Cardiac muscle cell (in vitro differentiated cells and primary cell): ENCODE measurements at regions not wholly inside any gene's neighbourhood (a gene's known extent, or its start where the extent isn't known, plus 50 kb on each side); places are given as distances from the start of the nearest gene placed in this dataset.

ENCODE experiments used
- DNase-seq, 2 donors: peaks; one replicate each; pipeline versions ENCODE4 v3.0.0 to v3.0.0-alpha.2; 2010 to 2017; ENCODE audit warnings: low read depth in 1 of 2, low spot score in 1 of 2
- H3K27ac ChIP-seq: fragments of 200-600 bp; sonication (generic); 2 replicates; pipeline ENCODE4 v1.5.1; 2016
- H3K27me3 ChIP-seq: fragments of 200-600 bp; sonication (generic); 2 replicates; pipeline ENCODE4 v1.6.0; 2016; ENCODE audit warnings: control low read depth
- H3K36me3 ChIP-seq: fragments of 200-600 bp; sonication (generic); 2 replicates; pipeline ENCODE4 v1.5.1; 2016; ENCODE audit warnings: control low read depth
- H3K4me1 ChIP-seq: fragments of 200-600 bp; sonication (generic); 2 replicates; pipeline ENCODE4 v1.8.1; 2017; ENCODE audit warnings: low read depth, mild to moderate bottlenecking, mixed run types
- H3K4me3 ChIP-seq: fragments of 200-600 bp; sonication (generic); 2 replicates; pipeline ENCODE4 v1.5.1; 2016; ENCODE audit warnings: mild to moderate bottlenecking
- H3K9me3 ChIP-seq: fragments of 200-600 bp; sonication (generic); 2 replicates; pipeline ENCODE4 v1.5.1; 2017; ENCODE audit warnings: low read depth, mild to moderate bottlenecking, control low read depth
- TF ChIP-seq, protein P1 (sequence below): IDR thresholded peaks from 2 replicates; pipeline ENCODE4 v1.5.1; 2012; ENCODE audit warnings: low read depth, mild to moderate bottlenecking, low read length

DNA sequence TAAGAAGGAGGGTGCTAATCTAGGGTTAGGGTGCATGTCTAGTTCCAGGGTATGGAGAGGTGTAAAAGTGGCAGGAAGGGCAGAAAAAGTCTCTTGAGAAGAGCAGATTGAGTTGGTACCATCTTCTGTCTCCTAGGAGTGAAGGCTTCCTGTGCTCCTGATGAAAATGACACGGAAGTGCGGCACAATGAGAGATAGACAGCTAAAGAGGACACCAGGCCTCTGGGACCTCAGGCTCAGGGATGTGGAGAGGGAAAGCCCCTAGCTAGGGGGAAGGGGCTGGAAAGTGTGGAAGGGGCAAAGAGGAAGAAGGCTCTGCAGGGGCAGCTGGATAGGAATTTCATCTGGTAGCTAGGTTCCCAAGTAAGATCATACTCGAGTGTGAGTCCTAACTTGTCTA is 498.3 kb upstream of the EEF2KMT start:
- Histone ChIP-seq H3K9me3 (no peaks in the 10 kb centered on the region), H3K27me3 (no peaks in the 10 kb centered on the region), H3K27ac (no peak overlapping the region), H3K4me1 (no peaks in the 10 kb centered on the region), H3K36me3 (no peaks in the 10 kb centered on the region), H3K4me3 (no peak overlapping the region)
- TF ChIP-seq, protein P1, sequence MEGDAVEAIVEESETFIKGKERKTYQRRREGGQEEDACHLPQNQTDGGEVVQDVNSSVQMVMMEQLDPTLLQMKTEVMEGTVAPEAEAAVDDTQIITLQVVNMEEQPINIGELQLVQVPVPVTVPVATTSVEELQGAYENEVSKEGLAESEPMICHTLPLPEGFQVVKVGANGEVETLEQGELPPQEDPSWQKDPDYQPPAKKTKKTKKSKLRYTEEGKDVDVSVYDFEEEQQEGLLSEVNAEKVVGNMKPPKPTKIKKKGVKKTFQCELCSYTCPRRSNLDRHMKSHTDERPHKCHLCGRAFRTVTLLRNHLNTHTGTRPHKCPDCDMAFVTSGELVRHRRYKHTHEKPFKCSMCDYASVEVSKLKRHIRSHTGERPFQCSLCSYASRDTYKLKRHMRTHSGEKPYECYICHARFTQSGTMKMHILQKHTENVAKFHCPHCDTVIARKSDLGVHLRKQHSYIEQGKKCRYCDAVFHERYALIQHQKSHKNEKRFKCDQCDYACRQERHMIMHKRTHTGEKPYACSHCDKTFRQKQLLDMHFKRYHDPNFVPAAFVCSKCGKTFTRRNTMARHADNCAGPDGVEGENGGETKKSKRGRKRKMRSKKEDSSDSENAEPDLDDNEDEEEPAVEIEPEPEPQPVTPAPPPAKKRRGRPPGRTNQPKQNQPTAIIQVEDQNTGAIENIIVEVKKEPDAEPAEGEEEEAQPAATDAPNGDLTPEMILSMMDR: no peak
- no peak for DNase-seq

DNA sequence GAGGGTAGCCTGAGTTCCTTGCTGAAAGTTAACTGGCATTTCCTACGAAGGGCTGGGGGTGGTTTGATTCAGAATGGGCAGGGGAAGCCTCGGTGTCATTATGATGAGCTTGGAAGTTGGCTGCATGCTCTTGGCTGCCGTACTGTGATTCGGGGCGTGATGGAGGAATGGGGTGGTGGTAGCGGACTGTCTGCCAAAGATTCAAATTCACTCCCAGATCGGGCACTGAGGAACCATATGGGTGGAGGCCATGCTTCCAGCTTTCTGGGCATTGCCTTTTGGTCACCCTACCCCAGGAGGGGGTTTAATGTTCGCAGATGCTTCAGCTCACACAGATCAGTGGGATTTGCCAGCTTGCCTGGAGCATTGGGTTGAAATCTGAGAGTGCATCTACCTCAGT is 492.8 kb upstream of the EEF2KMT start:
- H3K27me3 ChIP-seq: no peaks in the 10 kb centered on the region
- DNase-seq: no peak
- H3K27ac ChIP-seq: no peak overlapping the region
- TF ChIP-seq, protein P1: no peak
- H3K9me3 ChIP-seq: no peaks in the 10 kb centered on the region
- no peaks in the 10 kb centered on the region for H3K36me3 ChIP-seq
- H3K4me1 ChIP-seq: no peaks in the 10 kb centered on the region
- H3K4me3 ChIP-seq: no peak overlapping the region

DNA sequence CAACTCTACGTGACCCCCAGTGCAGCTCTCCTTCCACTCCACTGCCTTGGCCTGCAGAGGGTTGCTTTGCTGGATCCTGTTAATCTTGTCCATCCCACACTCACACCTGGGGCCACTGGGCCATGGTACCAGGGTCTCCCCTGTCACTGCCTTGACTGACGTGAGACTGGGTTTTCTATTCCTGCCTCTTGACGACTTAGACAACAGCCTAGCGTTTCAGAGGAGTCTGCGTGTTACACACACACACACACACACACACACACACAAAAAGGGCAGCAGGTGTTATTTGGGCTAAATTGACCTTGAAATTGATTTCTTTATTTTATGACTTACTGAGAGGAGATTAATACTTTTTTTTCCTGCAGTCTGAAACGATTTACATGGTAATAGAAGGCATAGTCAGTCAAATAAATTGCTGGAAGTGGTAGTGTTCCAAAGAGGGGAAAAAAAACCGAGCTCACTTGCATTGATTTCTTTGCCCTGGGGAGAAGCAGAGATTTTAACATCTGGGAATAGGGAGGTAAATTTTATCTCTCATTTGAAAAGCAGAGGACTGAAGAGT is 492.3 kb upstream of the EEF2KMT start:
- no peak for DNase-seq
- Histone ChIP-seq H3K27me3 (no peaks in the 10 kb centered on the region), H3K4me1 (no peaks in the 10 kb centered on the region), H3K36me3 (no peaks in the 10 kb centered on the region), H3K9me3 (no peaks in the 10 kb centered on the region), H3K4me3 (no peak overlapping the region), H3K27ac (no peak overlapping the region)
- TF ChIP-seq, protein P1: no peak

DNA sequence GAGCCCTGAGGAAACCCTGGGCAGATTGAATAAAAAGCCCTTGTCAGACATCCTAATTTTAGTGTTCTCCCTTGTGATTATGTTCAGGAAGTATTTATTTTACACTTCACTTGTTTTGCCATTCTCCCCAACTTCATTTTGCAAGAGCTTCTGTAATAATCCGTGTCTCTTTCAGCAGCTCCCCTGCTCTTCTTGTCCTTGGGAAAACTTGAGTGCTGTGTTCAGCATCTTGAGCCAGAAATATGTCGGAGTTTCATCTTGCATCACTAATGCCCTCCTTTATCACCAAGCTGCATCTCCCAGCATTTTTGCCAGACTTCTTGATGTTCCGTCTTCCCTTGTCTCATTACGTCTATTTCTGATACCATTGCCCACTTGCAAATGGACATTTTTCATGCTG is 486.5 kb upstream of the EEF2KMT start:
- Histone ChIP-seq H3K36me3 (no peaks in the 10 kb centered on the region), H3K4me1 (no peaks in the 10 kb centered on the region), H3K27ac (no peak overlapping the region), H3K27me3 (peaks cover 11% of the 10 kb centered on the region), H3K9me3 (no peaks in the 10 kb centered on the region), H3K4me3 (no peak overlapping the region)
- TF ChIP-seq, protein P1: no peak
- no peak for DNase-seq

DNA sequence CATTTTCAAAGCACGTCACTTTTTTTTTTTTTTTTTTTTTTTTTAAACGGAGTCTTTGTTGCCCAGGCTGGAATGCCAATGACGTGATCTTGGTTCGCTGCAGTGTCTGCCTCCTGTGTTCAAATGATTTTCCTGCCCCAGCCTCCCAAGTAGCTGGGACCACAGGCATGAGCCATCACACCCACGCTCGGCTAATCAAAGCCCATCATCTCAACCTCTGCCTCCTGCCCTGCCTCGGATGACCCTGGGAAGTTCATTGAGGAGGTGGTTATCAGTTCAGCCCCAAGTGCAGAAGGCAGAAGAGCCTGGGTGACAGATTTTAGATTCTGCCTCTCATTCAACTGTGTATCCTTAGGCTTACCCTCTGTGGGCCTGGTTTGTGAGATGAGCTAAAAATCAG is 484.9 kb upstream of the EEF2KMT start:
- DNase-seq: no peak
- Histone ChIP-seq H3K27me3 (peaks cover 11% of the 10 kb centered on the region), H3K27ac (no peak overlapping the region), H3K36me3 (no peaks in the 10 kb centered on the region), H3K9me3 (no peaks in the 10 kb centered on the region), H3K4me1 (no peaks in the 10 kb centered on the region), H3K4me3 (no peak overlapping the region)
- TF ChIP-seq, protein P1: no peak

DNA sequence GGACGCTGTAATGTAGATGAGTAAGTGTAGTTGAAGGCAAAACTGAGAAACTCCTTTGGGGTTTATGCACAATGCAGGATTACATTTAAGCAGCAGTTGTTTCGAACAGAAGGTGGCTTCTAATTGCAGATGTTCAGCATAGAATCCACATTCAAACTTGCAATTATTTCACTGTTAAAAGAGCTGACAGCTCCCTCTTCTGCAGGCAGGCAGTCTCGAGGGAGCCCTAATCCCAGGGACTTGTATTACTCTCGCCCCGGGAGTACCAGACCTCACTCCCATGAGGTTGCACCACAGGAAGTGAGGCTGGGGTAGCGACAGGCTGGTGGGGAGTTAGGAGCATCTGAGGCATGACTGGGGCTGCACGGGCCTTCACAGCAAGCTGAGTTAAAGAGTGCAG is 484.3 kb upstream of the EEF2KMT start:
- Histone ChIP-seq H3K27ac (no peak overlapping the region), H3K27me3 (peaks cover 11% of the 10 kb centered on the region), H3K36me3 (no peaks in the 10 kb centered on the region), H3K9me3 (no peaks in the 10 kb centered on the region), H3K4me1 (no peaks in the 10 kb centered on the region), H3K4me3 (no peak overlapping the region)
- TF ChIP-seq, protein P1: no peak
- no peak for DNase-seq
